ENCODE measurements at regions not wholly inside any gene's neighbourhood (a gene's known extent, or its start where the extent isn't known, plus 50 kb on each side); places are given as distances from the start of the nearest gene placed in this dataset.
"Not testable (repeated sequence)": the region's sequence is repeated elsewhere in the genome, so short reads cannot be mapped to it uniquely, and the experiment has no call there.

DNA sequence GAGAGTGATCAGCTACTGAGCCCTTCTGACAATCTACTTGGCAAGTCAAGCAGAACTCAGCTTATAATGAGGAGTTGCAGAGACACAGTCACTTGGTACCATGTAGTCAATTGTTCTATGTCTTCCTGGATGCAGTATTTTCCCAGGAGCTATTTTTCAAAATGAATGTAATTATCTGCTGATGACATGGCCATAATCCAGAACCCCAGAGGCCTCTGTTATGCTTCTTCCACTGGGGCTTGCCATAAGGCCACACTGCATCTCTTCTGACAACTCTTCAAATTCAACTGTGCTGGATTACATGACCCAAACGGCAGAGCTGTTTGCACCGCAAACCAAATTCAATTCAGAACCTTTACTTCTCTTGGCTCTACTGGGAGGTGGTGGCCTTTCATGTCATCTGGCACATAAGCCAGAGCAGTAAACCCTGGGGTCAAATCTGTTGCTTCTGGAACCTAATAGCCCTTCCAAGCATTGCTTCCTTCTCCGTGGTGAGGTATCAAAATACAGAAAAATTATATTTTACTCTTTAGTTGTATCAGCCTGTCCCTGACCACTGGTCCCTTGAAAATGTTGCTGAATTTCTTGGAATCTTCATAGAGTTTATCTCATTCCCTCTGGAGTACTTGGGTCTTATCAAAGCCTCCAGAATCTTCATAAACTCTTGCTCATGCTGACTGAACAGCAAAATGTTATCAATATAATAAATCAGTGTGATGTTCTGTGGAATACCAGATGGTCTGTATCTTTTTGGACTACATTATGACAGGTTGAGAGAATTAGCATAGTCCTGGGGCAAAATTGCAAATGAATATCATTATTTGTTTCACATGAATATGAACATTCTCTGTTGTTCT is 79.4 kb upstream of the DCN start:
- DNase-seq: no peak
- Histone ChIP-seq H3K4me3 (ENCODE audit: insufficient read depth, low read depth, low read length, poor library complexity, severe bottlenecking) (no peak overlapping the region), H3K27ac (ENCODE audit: insufficient read depth, low read length, poor library complexity, severe bottlenecking) (no peak overlapping the region), H3K4me1 (ENCODE audit: control insufficient read depth, insufficient read depth, low read length, poor library complexity, severe bottlenecking) (no peaks in the 10 kb centered on the region), H3K36me3 (ENCODE audit: control insufficient read depth, insufficient read depth, low read length) (no peaks in the 10 kb centered on the region), H3K9me3 (ENCODE audit: control insufficient read depth, low read length) (no peaks in the 10 kb centered on the region), H3K27me3 (replicated peaks; ENCODE audit: control insufficient read depth, insufficient read depth, low read length, poor library complexity, severe bottlenecking) (no peaks in the 10 kb centered on the region)

DNA sequence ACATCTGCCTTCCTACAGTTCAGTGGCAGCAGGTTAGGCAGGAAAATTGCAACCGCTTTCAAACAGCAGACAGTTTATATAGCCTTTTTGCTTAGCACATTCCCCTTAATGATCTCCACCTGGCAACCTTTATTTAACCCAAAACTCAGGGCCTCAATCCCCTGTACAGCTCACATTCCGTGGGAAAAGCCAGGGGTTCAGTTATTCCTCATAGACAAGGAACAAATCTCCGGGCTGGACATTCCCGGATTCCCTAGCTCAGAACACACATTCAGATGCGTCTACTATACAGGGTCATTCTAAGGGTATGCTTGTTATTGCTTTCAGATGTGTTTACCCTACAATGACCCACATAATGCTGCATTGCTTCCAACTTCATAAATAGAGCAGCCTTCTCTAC is 73.8 kb upstream of the DCN start:
- Histone ChIP-seq H3K27me3 (replicated peaks; ENCODE audit: control insufficient read depth, insufficient read depth, low read length, poor library complexity, severe bottlenecking) (no peaks in the 10 kb centered on the region), H3K4me3 (ENCODE audit: insufficient read depth, low read depth, low read length, poor library complexity, severe bottlenecking) (no peak overlapping the region), H3K27ac (ENCODE audit: insufficient read depth, low read length, poor library complexity, severe bottlenecking) (no peak overlapping the region), H3K9me3 (ENCODE audit: control insufficient read depth, low read length) (no peaks in the 10 kb centered on the region), H3K36me3 (ENCODE audit: control insufficient read depth, insufficient read depth, low read length) (no peaks in the 10 kb centered on the region), H3K4me1 (ENCODE audit: control insufficient read depth, insufficient read depth, low read length, poor library complexity, severe bottlenecking) (no peaks in the 10 kb centered on the region)
- DNase-seq: no peak

DNA sequence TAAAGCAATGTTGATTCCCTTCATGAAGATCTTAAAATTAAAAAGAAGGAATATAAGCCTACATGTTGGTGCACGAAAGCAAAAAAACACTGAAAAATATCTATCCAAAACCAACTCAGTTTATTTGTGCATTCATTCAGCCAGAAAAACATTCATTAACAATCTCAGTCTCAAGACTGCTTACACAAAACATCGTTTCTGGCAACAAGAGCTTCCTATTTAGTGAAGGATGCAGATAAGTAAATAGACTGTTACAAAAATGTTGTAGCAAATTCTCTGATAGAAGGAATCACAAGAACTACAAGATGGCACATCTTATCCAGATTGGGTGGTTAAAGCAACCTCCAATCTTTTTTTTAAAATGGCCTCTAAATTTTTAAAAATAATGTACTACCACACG is 69.7 kb upstream of the DCN start:
- no peak overlapping the region for H3K27ac ChIP-seq (ENCODE audit: insufficient read depth, low read length, poor library complexity, severe bottlenecking)
- H3K27me3 ChIP-seq (replicated peaks; ENCODE audit: control insufficient read depth, insufficient read depth, low read length, poor library complexity, severe bottlenecking): no peaks in the 10 kb centered on the region
- no peak for DNase-seq
- no peaks in the 10 kb centered on the region for H3K4me1 ChIP-seq (ENCODE audit: control insufficient read depth, insufficient read depth, low read length, poor library complexity, severe bottlenecking)
- no peaks in the 10 kb centered on the region for H3K36me3 ChIP-seq (ENCODE audit: control insufficient read depth, insufficient read depth, low read length)
- no peaks in the 10 kb centered on the region for H3K9me3 ChIP-seq (ENCODE audit: control insufficient read depth, low read length)
- no peak overlapping the region for H3K4me3 ChIP-seq (ENCODE audit: insufficient read depth, low read depth, low read length, poor library complexity, severe bottlenecking)

DNA sequence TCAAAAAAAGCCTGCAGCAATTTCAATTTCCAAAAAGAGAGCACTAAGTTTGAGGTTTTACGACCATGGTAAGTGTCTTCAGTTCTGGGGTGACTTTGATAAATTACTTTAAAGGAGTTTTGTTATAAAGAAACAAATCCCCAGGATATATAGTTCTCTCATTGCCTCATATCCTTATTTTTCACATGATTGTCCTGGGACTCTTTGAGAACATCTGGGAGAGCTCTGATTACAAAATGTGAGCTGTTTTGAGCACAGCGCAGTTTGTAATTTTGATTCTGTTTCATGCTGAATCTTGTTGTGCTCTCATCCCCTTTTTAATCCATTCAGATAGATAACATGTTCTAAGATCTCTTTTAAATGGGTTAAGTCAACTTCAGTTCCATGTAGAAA is 67.7 kb upstream of the DCN start:
- no peak for DNase-seq

DNA sequence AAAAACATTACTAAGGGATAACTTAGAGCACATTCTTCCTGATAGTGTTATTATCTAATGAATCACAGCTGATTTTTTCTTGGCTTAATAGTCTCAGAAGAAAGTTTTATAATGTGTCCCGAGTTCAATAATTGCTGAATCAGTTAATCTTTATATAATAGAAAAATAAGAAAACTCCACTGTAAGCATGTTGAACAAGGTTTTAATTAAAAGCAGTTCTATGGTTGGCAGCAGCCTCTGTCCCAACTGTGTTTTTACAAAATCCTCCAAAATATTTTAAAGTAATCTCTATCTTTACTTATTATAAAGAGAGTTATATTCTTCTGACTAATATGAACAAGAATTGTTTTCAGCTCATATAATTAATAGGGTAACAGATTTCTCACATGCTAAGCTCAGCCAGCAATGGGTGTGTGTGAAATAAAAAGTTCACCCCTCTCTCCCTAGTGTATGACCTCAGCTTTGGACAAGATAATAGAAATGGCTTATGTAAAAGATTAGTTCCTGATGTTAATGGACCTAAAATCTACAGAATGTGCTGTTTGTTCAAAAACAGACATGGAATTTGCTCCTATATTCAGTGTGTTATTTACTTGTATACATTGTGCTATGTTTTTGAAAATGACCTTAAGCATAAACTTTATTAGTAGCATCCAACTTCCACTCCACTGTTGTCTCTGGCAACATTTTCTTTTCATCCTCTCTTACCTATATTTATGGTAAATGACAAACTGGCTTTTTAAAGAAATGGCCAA is 67.1 kb upstream of the DCN start:
- Histone ChIP-seq H3K27me3 (replicated peaks; ENCODE audit: control insufficient read depth, insufficient read depth, low read length, poor library complexity, severe bottlenecking) (no peaks in the 10 kb centered on the region), H3K27ac (ENCODE audit: insufficient read depth, low read length, poor library complexity, severe bottlenecking) (no peak overlapping the region), H3K4me3 (ENCODE audit: insufficient read depth, low read depth, low read length, poor library complexity, severe bottlenecking) (no peak overlapping the region), H3K36me3 (ENCODE audit: control insufficient read depth, insufficient read depth, low read length) (no peaks in the 10 kb centered on the region), H3K4me1 (ENCODE audit: control insufficient read depth, insufficient read depth, low read length, poor library complexity, severe bottlenecking) (no peaks in the 10 kb centered on the region), H3K9me3 (ENCODE audit: control insufficient read depth, low read length) (no peaks in the 10 kb centered on the region)
- DNase-seq: no peak

More for the DNA sequence above, 67.7 kb upstream of the DCN start:
- Histone ChIP-seq H3K27ac (ENCODE audit: insufficient read depth, low read length, poor library complexity, severe bottlenecking) (no peak overlapping the region), H3K4me3 (ENCODE audit: insufficient read depth, low read depth, low read length, poor library complexity, severe bottlenecking) (no peak overlapping the region), H3K27me3 (replicated peaks; ENCODE audit: control insufficient read depth, insufficient read depth, low read length, poor library complexity, severe bottlenecking) (no peaks in the 10 kb centered on the region), H3K4me1 (ENCODE audit: control insufficient read depth, insufficient read depth, low read length, poor library complexity, severe bottlenecking) (no peaks in the 10 kb centered on the region), H3K36me3 (ENCODE audit: control insufficient read depth, insufficient read depth, low read length) (no peaks in the 10 kb centered on the region), H3K9me3 (ENCODE audit: control insufficient read depth, low read length) (no peaks in the 10 kb centered on the region)

DNA sequence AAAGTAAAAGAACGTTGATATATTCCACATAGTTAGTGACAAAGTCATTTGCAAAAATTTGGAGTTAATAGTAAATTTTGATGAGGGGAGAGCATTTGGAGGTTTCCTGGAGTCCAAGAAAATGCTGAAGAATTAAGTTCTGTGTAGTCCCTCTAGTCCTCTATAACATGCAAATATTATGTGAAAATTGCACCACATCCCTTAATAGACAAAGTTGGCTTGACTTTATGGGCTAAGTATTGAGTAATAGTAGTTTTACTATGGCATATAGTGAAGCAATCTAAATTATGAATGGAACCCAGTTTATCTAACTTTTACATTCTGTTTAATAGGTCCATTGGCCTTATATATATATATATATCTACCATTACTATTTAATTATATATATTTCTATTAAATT is 66.4 kb upstream of the DCN start:
- no peaks in the 10 kb centered on the region for H3K9me3 ChIP-seq (ENCODE audit: control insufficient read depth, low read length)
- no peaks in the 10 kb centered on the region for H3K27me3 ChIP-seq (replicated peaks; ENCODE audit: control insufficient read depth, insufficient read depth, low read length, poor library complexity, severe bottlenecking)
- H3K4me1 ChIP-seq (ENCODE audit: control insufficient read depth, insufficient read depth, low read length, poor library complexity, severe bottlenecking): no peaks in the 10 kb centered on the region
- DNase-seq: no peak
- H3K4me3 ChIP-seq (ENCODE audit: insufficient read depth, low read depth, low read length, poor library complexity, severe bottlenecking): no peak overlapping the region
- no peaks in the 10 kb centered on the region for H3K36me3 ChIP-seq (ENCODE audit: control insufficient read depth, insufficient read depth, low read length)
- no peak overlapping the region for H3K27ac ChIP-seq (ENCODE audit: insufficient read depth, low read length, poor library complexity, severe bottlenecking)

DNA sequence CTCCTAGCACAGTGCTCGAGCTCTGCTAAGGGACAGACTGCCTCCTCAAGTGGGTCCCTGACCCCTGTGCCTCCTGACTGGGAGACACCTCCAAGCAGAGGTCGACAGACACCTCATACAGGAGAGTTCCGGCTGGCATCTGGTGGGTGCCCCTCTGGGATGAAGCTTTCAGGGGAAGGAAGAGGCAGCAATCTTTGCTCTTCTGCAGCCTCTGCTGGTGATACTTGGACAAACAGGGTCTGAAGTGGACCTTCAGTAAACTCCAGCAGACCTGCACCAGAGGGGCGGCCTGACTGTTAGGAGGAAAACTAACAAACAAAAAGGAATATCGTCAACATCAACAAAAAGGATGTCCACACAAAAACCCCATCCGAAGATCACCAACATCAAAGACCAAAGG is 60.6 kb upstream of the DCN start:
- H3K27ac ChIP-seq (ENCODE audit: insufficient read depth, low read length, poor library complexity, severe bottlenecking); H3K9me3 ChIP-seq (ENCODE audit: control insufficient read depth, low read length); H3K27me3 ChIP-seq (replicated peaks; ENCODE audit: control insufficient read depth, insufficient read depth, low read length, poor library complexity, severe bottlenecking); H3K36me3 ChIP-seq (ENCODE audit: control insufficient read depth, insufficient read depth, low read length); H3K4me1 ChIP-seq (ENCODE audit: control insufficient read depth, insufficient read depth, low read length, poor library complexity, severe bottlenecking); H3K4me3 ChIP-seq (ENCODE audit: insufficient read depth, low read depth, low read length, poor library complexity, severe bottlenecking); DNase-seq: not testable (repeated sequence)

DNA sequence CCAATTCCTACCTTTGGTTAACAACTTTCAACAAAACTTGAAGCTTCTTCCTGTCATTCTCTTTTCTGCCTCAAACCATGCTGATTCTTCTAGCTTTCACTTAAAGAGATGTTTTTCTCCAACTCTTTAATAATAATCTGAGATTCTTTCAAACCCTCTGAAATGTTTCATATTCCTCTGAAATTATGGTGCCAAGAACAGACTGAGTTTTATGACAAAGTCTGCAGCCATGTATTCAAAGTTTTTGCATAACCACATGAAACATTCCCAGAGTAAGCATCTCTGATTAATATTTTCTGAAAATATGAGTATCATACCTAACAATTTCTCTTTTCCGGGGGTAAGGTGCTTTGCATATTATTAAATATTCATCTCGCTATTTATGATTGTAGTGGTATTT is 59.1 kb upstream of the DCN start:
- no peaks in the 10 kb centered on the region for H3K9me3 ChIP-seq (ENCODE audit: control insufficient read depth, low read length)
- H3K27me3 ChIP-seq (replicated peaks; ENCODE audit: control insufficient read depth, insufficient read depth, low read length, poor library complexity, severe bottlenecking): no peaks in the 10 kb centered on the region
- no peak overlapping the region for H3K4me3 ChIP-seq (ENCODE audit: insufficient read depth, low read depth, low read length, poor library complexity, severe bottlenecking)
- H3K4me1 ChIP-seq (ENCODE audit: control insufficient read depth, insufficient read depth, low read length, poor library complexity, severe bottlenecking): no peaks in the 10 kb centered on the region
- H3K36me3 ChIP-seq (ENCODE audit: control insufficient read depth, insufficient read depth, low read length): no peaks in the 10 kb centered on the region
- no peak for DNase-seq
- no peak overlapping the region for H3K27ac ChIP-seq (ENCODE audit: insufficient read depth, low read length, poor library complexity, severe bottlenecking)

DNA sequence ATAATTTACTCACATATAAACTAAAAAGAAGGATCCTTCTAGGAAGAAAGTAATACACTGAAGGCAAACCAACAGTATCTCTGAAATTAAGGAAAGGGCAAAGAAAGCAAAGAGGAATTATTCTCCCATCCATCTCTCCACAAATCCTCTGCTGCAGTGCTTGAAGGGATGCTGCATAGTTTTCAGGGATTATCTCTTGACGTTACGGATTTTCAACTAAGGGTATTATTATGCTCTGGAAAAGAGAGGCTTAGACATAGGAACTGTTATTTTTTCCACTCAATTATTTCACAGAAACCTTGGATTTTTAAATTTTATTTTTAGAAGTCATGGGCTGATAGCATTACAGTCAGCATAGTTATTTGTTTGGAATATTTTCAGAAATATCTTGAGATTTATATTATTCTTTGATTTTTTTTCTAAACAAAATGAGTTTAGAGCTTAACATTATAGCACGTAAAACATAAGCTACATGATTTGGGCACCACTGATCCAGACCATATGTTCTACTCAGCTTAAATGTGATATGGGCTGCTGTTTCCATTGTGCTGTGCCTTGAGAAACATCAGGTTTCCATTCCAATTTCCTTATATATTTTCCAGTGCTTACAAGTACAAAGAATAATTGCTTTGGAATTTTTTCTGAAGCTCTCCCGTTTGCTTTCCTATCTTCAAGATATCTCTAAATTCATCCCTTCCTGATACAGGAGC is 57.9 kb upstream of the DCN start:
- Histone ChIP-seq H3K36me3 (ENCODE audit: control insufficient read depth, insufficient read depth, low read length) (no peaks in the 10 kb centered on the region), H3K9me3 (ENCODE audit: control insufficient read depth, low read length) (no peaks in the 10 kb centered on the region), H3K4me1 (ENCODE audit: control insufficient read depth, insufficient read depth, low read length, poor library complexity, severe bottlenecking) (no peaks in the 10 kb centered on the region), H3K4me3 (ENCODE audit: insufficient read depth, low read depth, low read length, poor library complexity, severe bottlenecking) (no peak overlapping the region), H3K27ac (ENCODE audit: insufficient read depth, low read length, poor library complexity, severe bottlenecking) (no peak overlapping the region), H3K27me3 (replicated peaks; ENCODE audit: control insufficient read depth, insufficient read depth, low read length, poor library complexity, severe bottlenecking) (no peaks in the 10 kb centered on the region)
- DNase-seq: no peak

DNA sequence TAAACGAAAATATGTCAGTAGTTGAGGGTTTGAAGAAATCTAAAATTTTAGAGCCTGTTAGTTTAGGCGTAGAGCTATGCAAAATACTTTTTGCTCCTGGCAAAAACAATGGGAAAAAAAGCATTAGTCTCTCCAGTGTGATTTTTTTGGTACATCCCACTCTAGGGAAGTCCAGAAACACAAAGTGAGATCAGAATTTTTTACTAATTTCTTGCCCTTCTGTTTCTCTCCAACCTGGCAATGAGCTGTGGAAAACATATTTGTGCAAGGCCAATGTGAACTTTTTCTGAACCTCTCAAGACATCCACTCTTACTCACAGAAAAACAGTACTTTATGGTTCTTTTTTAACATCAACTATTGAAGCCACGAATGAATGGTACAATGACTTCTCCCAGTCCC is 56.9 kb upstream of the DCN start:
- no peak overlapping the region for H3K4me3 ChIP-seq (ENCODE audit: insufficient read depth, low read depth, low read length, poor library complexity, severe bottlenecking)
- no peaks in the 10 kb centered on the region for H3K36me3 ChIP-seq (ENCODE audit: control insufficient read depth, insufficient read depth, low read length)
- no peaks in the 10 kb centered on the region for H3K9me3 ChIP-seq (ENCODE audit: control insufficient read depth, low read length)
- H3K27me3 ChIP-seq (replicated peaks; ENCODE audit: control insufficient read depth, insufficient read depth, low read length, poor library complexity, severe bottlenecking): no peaks in the 10 kb centered on the region
- no peak overlapping the region for H3K27ac ChIP-seq (ENCODE audit: insufficient read depth, low read length, poor library complexity, severe bottlenecking)
- H3K4me1 ChIP-seq (ENCODE audit: control insufficient read depth, insufficient read depth, low read length, poor library complexity, severe bottlenecking): no peaks in the 10 kb centered on the region
- no peak for DNase-seq
